Stomach (tissue), 8 donors: ENCODE measurements at regions not wholly inside any gene's neighbourhood (a gene's known extent, or its start where the extent isn't known, plus 50 kb on each side); places are given as distances from the start of the nearest gene placed in this dataset.
A peak's percentile ranks its signal among the peaks of the same experiment; 100 is the strongest.

Experiments
- DNase-seq, 2 donors: peaks; one replicate each; pipeline versions ENCODE4 v3.0.0 to v3.0.0-alpha.2; 2013 to 2019
- H3K27ac ChIP-seq, 5 donors: fragments of 200-600 bp in 4 of 5; sonication (generic) in 4 of 5; one replicate each; pipeline ENCODE4 v1.5.1; 2013 to 2019; ENCODE audit warnings: mild to moderate bottlenecking in 1 of 5, moderate library complexity in 1 of 5
- H3K27me3 ChIP-seq, 3 donors: fragments of 200-600 bp; sonication (generic); one replicate each; pipeline ENCODE4 v1.5.1; 2017 to 2019; ENCODE audit warnings: mixed run types in 1 of 3
- H3K36me3 ChIP-seq, 4 donors: fragments of 200-600 bp; sonication (generic); 1 replicate in 3 of 4; 2 replicates in 1 of 4; pipeline ENCODE4 v1.5.1; 2016 to 2019
- H3K4me1 ChIP-seq, 4 donors: fragments of 200-600 bp; sonication (generic); one replicate each; pipeline ENCODE4 v1.5.1; 2016 to 2019
- H3K4me3 ChIP-seq, 4 donors: fragments of 200-600 bp; sonication (generic) in 3 of 4; one replicate each; pipeline ENCODE4 v1.5.1; 2016 to 2019; ENCODE audit warnings: mild to moderate bottlenecking in 1 of 4
- H3K9me3 ChIP-seq, 4 donors: fragments of 200-600 bp; sonication (generic); one replicate each; pipeline ENCODE4 v1.5.1; 2016 to 2019
- EP300 ChIP-seq: sonication (generic); formaldehyde crosslinking; IDR thresholded peaks from one replicate; pipeline ENCODE4 v1.6.1; 2017; ENCODE audit warnings: antibody characterized with exemption
- POLR2A ChIP-seq, 4 donors: fragments of 450-650 bp; IDR thresholded peaks; one replicate each; pipeline ENCODE4 v1.6.1; 2016; ENCODE audit warnings: antibody characterized with exemption in 4 of 4, control low read depth in 2 of 4, mild to moderate bottlenecking in 1 of 4, moderate library complexity in 1 of 4
- POLR2AphosphoS5 ChIP-seq, 3 donors: sonication (generic); formaldehyde crosslinking; IDR thresholded peaks; one replicate each; pipeline ENCODE4 v1.6.1; 2016; ENCODE audit warnings: antibody characterized with exemption in 3 of 3
- WGBS, 5 donors: extraction: QIAGEN DNeasy Blood & Tissue Kit in 3 of 5; methylation state at CpG; one replicate each; pipeline versions ENCODE4 v1.1.5 to v1.1.7; 2013 to 2018; 5-methylcytosine and 5-hydroxymethylcytosine counted together
- intact Hi-C: fragments of 100-400 bp; cut with DNase I; formaldehyde crosslinking; loops from one replicate; pipeline ENCODE4 v1.15.1; 2023; ENCODE audit warnings: low total_unique reads
- TF ChIP-seq, protein P1 (sequence below), 7 experiments: fragments of 450-650 bp in 4 of 7; fragments of 200-600 bp in 3 of 7; sonication (generic) in 3 of 7; IDR thresholded peaks; one replicate each; pipeline ENCODE4 v1.5.1; 2016 to 2019; ENCODE audit warnings: antibody characterized with exemption in 7 of 7, control low read depth in 2 of 7, mild to moderate bottlenecking in 1 of 7
- donor health status: healthy with polysubstance abuse.
- donor health status: Bipolar disorder and iron deficiency.
- donor health status: healthy.

DNA sequence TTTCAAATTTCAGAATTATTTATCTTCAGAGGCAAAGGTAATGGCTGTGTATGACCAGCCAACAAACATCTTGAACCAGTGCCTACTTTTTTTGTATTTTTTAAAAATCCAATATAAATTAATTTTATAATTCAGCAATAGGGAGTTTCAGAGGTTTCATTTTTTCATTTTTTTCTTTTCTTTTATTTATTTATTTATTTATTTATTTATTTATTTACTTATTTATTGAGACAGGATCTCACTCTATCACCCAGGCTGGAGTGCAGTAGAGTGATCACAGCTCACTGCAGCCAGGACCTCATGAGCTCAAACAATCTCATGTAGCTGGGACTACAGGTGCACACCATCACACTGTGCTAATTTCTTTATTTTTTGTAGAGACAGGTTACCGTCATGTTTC, 250.5 kb downstream of the TMEM47 start:
- Histone ChIP-seq H3K27ac (no peak overlapping the region), H3K4me3 (no peak overlapping the region), H3K9me3 (no peaks in the 10 kb centered on the region), H3K4me1 (peaks cover 0 to 3% (median 0%) of the 10 kb centered on the region in 4 donors), H3K36me3 (no peaks in the 10 kb centered on the region), H3K27me3 (no peaks in the 10 kb centered on the region)
- WGBS, 5 donors, result 65 to 90% (median 88%) methylated on average over 1 of the region's 1 CpG
- TF ChIP-seq, protein P1, sequence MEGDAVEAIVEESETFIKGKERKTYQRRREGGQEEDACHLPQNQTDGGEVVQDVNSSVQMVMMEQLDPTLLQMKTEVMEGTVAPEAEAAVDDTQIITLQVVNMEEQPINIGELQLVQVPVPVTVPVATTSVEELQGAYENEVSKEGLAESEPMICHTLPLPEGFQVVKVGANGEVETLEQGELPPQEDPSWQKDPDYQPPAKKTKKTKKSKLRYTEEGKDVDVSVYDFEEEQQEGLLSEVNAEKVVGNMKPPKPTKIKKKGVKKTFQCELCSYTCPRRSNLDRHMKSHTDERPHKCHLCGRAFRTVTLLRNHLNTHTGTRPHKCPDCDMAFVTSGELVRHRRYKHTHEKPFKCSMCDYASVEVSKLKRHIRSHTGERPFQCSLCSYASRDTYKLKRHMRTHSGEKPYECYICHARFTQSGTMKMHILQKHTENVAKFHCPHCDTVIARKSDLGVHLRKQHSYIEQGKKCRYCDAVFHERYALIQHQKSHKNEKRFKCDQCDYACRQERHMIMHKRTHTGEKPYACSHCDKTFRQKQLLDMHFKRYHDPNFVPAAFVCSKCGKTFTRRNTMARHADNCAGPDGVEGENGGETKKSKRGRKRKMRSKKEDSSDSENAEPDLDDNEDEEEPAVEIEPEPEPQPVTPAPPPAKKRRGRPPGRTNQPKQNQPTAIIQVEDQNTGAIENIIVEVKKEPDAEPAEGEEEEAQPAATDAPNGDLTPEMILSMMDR (IDR thresholded peaks at IDR 0.05), result no peak
- no peak for TF ChIP-seq POLR2A (IDR thresholded peaks at IDR 0.05)
- DNase-seq, result no peak
- intact Hi-C loops, result no loop called here

DNA sequence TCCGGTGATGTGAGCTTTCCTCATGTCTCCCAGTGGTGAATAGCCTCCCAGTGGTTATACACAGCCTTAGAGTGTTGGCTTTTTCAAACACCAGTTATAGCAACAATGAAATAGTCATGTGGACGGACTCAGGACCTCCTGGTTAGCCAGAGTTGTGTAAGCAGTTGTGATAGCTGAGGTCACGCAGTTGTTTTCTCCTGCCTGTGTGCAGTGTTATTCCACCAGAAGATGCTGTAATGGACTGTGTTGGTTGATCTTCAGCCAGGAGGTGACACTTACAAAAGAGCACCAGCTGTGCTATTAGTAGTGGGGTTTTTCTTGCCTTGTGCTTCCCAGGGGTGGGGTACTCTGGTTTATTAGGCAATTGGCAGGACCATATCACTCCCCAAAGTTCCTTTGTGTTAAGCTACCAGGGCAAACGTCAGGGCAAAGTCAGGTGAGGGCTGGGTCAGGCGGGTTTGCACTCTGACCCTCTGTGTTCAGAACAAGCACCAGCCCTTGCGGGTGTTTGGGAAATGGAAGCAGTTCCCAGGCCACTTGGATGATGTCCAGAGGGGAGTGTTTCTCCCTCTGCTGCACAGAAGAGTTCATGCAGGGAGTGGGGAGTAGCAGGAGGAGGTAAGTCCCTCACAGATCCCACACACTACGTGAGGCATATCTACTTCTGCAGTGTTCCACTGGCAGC, 252.6 kb downstream of the TMEM47 start:
- 23 to 55% (median 34%) methylated on average over 2 to 7 of the region's 7 CpGs for WGBS, 5 donors
- peaks cover 0 to 3% (median 0%) of the 10 kb centered on the region in 4 donors for H3K4me1 ChIP-seq
- peak in 1 of 2 donors; percentile 32 for DNase-seq
- no peaks in the 10 kb centered on the region for H3K36me3 ChIP-seq
- no peak for TF ChIP-seq POLR2A (IDR thresholded peaks at IDR 0.05)
- H3K9me3 ChIP-seq, result no peaks in the 10 kb centered on the region
- H3K27ac ChIP-seq, result no peak overlapping the region
- intact Hi-C loops, result no loop called here
- H3K27me3 ChIP-seq, result no peaks in the 10 kb centered on the region
- H3K4me3 ChIP-seq, result no peak overlapping the region

DNA sequence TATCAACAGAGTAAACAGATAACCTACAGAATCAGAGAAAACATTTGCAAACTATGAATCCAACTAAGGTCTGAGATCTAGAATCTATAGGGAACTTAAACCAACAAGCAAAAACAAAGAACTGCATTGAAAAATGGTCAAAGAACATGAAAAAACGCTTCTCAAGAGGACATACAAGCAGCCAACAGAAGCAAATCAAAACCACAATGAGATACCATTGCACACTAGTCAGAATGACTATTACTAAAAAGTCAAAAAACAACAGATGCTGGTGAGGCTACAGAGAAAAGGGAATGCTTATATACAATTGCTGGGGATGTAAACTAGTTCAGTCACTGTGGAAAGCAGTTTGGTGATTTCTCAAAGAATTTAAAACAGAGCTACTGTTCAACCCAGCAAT, 255.7 kb downstream of the TMEM47 start:
- Histone ChIP-seq H3K27me3 (no peaks in the 10 kb centered on the region), H3K27ac (no peak overlapping the region), H3K36me3 (no peaks in the 10 kb centered on the region), H3K9me3 (no peaks in the 10 kb centered on the region), H3K4me3 (no peak overlapping the region), H3K4me1 (peaks cover 0 to 3% (median 0%) of the 10 kb centered on the region in 4 donors)
- no peak for DNase-seq
- intact Hi-C loops, result no loop called here
- TF ChIP-seq, protein P1 (IDR thresholded peaks at IDR 0.05), result no peak
- TF ChIP-seq POLR2A (IDR thresholded peaks at IDR 0.05) (no peak), POLR2AphosphoS5 (IDR thresholded peaks at IDR 0.05) (no peak), EP300 (no peak)
- WGBS, 5 donors, result 38 to 67% (median 50%) methylated on average over 1 of the region's 1 CpG

DNA sequence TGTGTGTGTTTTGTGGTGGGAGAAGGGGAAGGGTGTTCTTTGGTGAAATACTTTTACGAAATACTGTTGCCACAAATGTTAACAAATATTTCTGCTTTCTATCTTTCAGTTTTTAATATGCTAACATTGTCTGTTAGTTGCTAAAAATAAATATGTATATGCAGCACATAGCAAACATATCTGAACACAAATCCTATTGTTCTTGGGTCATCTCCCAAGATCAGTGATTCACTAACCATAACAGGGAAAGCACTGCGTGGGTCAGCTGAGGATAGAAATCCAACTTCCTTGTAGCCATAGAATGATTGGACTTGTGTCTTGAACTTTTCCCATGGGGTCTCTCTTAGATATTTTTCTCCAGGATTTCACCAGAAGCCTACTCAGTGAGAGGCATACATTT, 250.3 kb upstream of the FAM47A start:
- no peak for DNase-seq
- no peaks in the 10 kb centered on the region for H3K4me1 ChIP-seq
- no peak overlapping the region for H3K4me3 ChIP-seq
- H3K9me3 ChIP-seq, result no peaks in the 10 kb centered on the region
- TF ChIP-seq EP300, result no peak
- no peak for TF ChIP-seq POLR2AphosphoS5 (IDR thresholded peaks at IDR 0.05)
- TF ChIP-seq POLR2A (IDR thresholded peaks at IDR 0.05), result no peak
- TF ChIP-seq, protein P1 (IDR thresholded peaks at IDR 0.05), result no peak
- intact Hi-C loops, result no loop called here
- H3K27ac ChIP-seq, result no peak overlapping the region
- no peaks in the 10 kb centered on the region for H3K36me3 ChIP-seq
- 56 to 82% (median 71%) methylated on average over 2 of the region's 2 CpGs for WGBS, 5 donors
- H3K27me3 ChIP-seq, result no peaks in the 10 kb centered on the region

DNA sequence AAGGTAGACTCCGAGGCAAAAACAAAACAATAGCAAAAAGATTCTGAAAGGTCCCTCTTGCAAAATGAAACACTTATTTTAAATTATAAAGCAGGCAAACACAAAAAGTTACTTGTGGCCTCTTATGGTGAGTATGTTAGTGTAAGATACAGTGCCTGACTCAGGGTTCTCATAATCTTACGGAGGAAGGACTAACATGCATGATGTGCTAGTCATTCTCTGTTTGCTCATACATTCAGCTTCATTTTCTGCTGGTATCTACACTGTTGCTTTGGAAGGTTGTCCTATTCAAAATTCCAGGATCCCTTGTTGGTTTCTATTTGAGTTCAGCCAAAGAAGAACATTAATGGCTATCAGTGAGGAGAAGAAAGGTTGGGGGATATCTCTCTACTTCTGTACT, 249.1 kb upstream of the FAM47A start:
- WGBS, 5 donors, result 73 to 100% (median 84%) methylated on average over 2 of the region's 2 CpGs
- no peaks in the 10 kb centered on the region for H3K27me3 ChIP-seq
- H3K27ac ChIP-seq, result no peak overlapping the region
- no peaks in the 10 kb centered on the region for H3K36me3 ChIP-seq
- no peak overlapping the region for H3K4me3 ChIP-seq
- DNase-seq, result no peak
- intact Hi-C loops, result no loop called here
- no peak for TF ChIP-seq POLR2A (IDR thresholded peaks at IDR 0.05)
- no peak for TF ChIP-seq POLR2AphosphoS5 (IDR thresholded peaks at IDR 0.05)
- TF ChIP-seq, protein P1 (IDR thresholded peaks at IDR 0.05), result no peak
- no peak for TF ChIP-seq EP300
- H3K9me3 ChIP-seq, result no peaks in the 10 kb centered on the region
- H3K4me1 ChIP-seq, result no peaks in the 10 kb centered on the region
